ENCODE measurements at regions not wholly inside any gene's neighbourhood (a gene's known extent, or its start where the extent isn't known, plus 50 kb on each side); places are given as distances from the start of the nearest gene placed in this dataset.

DNA sequence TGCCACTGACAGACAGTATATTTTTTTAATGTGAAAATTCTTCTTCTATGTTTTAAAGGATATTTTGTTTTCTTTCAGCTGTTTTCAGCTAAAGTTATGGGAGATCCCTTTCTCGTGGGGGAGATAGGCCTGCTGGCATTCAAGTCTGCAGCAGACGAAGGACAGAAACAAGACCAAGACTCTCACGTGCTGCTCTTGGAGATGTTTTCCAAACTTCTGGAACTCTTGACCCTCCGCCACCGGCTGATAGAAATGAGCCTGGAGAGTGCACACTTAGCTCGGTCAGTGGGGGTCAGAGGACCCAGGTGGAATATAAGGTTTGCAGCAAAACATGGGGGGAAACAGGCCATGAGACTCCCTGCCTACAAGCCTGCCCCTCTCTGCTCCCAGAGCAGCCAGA, 120.5 kb downstream of the CD164 start:
- no peaks in the 10 kb centered on the region for H3K36me3 Mint-ChIP-seq (ENCODE audit: insufficient read depth, unreplicated experiment)
- POLR2A ChIA-PET = no interaction called here
- no peaks in the 10 kb centered on the region for H3K27me3 Mint-ChIP-seq (ENCODE audit: insufficient read depth, unreplicated experiment)
- intact Hi-C loops (cut with micrococcal nuclease) = no loop called here
- BruUV-seq (replicated peaks) = no TSS peak
- CTCF ChIA-PET = interaction anchor here (0.6 kb wide), 1 partner anchor 1668 kb away, joined by 4 read pairs; no protein-coding TSS in a partner anchor
- no peaks in the 10 kb centered on the region for H3K9me3 Mint-ChIP-seq (ENCODE audit: unreplicated experiment)
- TF ChIP-seq, protein P1, sequence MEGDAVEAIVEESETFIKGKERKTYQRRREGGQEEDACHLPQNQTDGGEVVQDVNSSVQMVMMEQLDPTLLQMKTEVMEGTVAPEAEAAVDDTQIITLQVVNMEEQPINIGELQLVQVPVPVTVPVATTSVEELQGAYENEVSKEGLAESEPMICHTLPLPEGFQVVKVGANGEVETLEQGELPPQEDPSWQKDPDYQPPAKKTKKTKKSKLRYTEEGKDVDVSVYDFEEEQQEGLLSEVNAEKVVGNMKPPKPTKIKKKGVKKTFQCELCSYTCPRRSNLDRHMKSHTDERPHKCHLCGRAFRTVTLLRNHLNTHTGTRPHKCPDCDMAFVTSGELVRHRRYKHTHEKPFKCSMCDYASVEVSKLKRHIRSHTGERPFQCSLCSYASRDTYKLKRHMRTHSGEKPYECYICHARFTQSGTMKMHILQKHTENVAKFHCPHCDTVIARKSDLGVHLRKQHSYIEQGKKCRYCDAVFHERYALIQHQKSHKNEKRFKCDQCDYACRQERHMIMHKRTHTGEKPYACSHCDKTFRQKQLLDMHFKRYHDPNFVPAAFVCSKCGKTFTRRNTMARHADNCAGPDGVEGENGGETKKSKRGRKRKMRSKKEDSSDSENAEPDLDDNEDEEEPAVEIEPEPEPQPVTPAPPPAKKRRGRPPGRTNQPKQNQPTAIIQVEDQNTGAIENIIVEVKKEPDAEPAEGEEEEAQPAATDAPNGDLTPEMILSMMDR (IDR thresholded peaks at IDR 0.05; ENCODE audit: unreplicated experiment) = no peak
- H3K27ac Mint-ChIP-seq (ENCODE audit: low read depth, unreplicated experiment) = no peak overlapping the region
- no peak for DNase-seq (ENCODE audit: unreplicated experiment)
- no peak overlapping the region for H3K4me3 Mint-ChIP-seq (ENCODE audit: unreplicated experiment)
- no peaks in the 10 kb centered on the region for H3K4me1 Mint-ChIP-seq (ENCODE audit: insufficient read depth, unreplicated experiment)

DNA sequence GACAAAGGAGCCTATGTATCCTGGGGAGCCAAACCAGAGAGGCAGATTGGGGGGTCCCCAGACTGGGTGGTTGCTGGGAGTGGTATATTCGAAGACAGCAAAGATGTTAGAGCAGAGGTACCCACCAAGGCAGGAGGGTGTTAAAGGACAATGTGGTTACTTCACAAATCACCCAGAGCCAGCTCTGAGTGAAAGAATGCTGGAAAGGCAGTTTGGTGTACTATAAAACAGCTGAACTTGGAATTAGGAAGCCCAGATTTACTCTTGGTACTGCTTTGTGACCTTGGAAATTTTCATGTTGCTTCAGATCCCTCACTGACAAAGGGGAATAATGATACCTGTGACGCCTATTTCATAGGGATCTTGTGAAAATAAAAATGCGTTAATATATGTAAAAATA, 121.6 kb downstream of the CD164 start:
- DNase-seq (ENCODE audit: unreplicated experiment) = no peak
- Mint-ChIP-seq H3K9me3 (ENCODE audit: unreplicated experiment) (no peaks in the 10 kb centered on the region), H3K27ac (ENCODE audit: low read depth, unreplicated experiment) (no peak overlapping the region), H3K4me1 (ENCODE audit: insufficient read depth, unreplicated experiment) (no peaks in the 10 kb centered on the region), H3K4me3 (ENCODE audit: unreplicated experiment) (no peak overlapping the region), H3K27me3 (ENCODE audit: insufficient read depth, unreplicated experiment) (no peaks in the 10 kb centered on the region), H3K36me3 (ENCODE audit: insufficient read depth, unreplicated experiment) (no peaks in the 10 kb centered on the region)
- no TSS peak for BruUV-seq (replicated peaks)
- POLR2A ChIA-PET = no interaction called here
- intact Hi-C loops (cut with micrococcal nuclease) = no loop called here
- TF ChIP-seq, protein P1 (IDR thresholded peaks at IDR 0.05; ENCODE audit: unreplicated experiment) = no peak
- CTCF ChIA-PET = interaction anchor here (0.7 kb wide), 1 partner anchor 36 kb away, joined by 3 read pairs; no protein-coding TSS in a partner anchor

DNA sequence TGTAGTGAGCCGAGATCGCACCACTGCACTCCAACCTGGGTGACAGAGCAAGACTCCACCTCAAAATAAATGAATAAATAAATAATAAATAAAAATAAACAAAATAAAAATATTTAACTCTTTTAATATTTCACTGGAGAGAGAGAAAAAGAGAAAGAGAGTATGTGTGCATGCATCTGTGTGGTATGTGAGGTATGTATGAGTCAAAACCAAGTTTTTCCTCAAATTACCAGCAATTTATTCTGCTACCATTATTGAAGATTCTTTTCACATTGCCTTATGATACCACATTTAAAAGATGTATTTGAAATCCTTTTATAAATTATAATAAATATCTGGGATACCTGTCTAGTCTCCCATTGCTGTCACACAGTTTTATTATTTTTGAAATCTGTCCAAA, 122.1 kb downstream of the CD164 start:
- H3K27me3 Mint-ChIP-seq (ENCODE audit: insufficient read depth, unreplicated experiment) = no peaks in the 10 kb centered on the region
- DNase-seq (ENCODE audit: unreplicated experiment) = no peak
- intact Hi-C loops (cut with micrococcal nuclease) = no loop called here
- H3K4me3 Mint-ChIP-seq (ENCODE audit: unreplicated experiment) = no peak overlapping the region
- H3K4me1 Mint-ChIP-seq (ENCODE audit: insufficient read depth, unreplicated experiment) = no peaks in the 10 kb centered on the region
- no peaks in the 10 kb centered on the region for H3K9me3 Mint-ChIP-seq (ENCODE audit: unreplicated experiment)
- no peak overlapping the region for H3K27ac Mint-ChIP-seq (ENCODE audit: low read depth, unreplicated experiment)
- no peaks in the 10 kb centered on the region for H3K36me3 Mint-ChIP-seq (ENCODE audit: insufficient read depth, unreplicated experiment)
- POLR2A ChIA-PET = interaction anchor here (0.7 kb wide), 1 partner anchor 248 kb away, joined by 4 read pairs; no protein-coding TSS in a partner anchor
- CTCF ChIA-PET = interaction anchor here (0.7 kb wide), 1 partner anchor 36 kb away, joined by 3 read pairs; no protein-coding TSS in a partner anchor
- TF ChIP-seq, protein P1 (IDR thresholded peaks at IDR 0.05; ENCODE audit: unreplicated experiment) = no peak
- no TSS peak for BruUV-seq (replicated peaks)

DNA sequence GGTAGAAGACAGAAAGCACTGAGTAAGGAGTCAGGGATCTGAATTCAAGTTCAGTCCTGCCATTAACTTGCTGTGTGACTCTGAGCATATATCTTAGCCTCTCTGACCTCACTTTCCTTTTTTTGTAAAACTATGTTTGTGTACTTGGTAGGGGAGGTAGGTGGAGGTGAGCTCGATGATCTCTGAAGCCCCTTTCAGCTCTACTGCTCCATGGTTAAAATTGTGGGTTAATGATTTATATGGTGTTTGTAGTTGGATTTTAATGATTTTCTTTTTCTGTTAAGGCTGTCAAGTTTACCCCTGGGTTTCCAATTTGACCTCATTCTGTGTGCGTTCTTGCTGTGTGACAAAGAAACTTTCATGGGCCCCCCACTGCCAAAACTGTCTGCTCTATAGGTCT, 124.1 kb downstream of the CD164 start:
- no peaks in the 10 kb centered on the region for H3K27me3 Mint-ChIP-seq (ENCODE audit: insufficient read depth, unreplicated experiment)

More for the DNA sequence above, 124.1 kb downstream of the CD164 start:
- POLR2A ChIA-PET = interaction anchor here (1.2 kb wide), 1 partner anchor 17 kb away, joined by 4 read pairs; no protein-coding TSS in a partner anchor
- no peak overlapping the region for H3K27ac Mint-ChIP-seq (ENCODE audit: low read depth, unreplicated experiment)
- no peaks in the 10 kb centered on the region for H3K36me3 Mint-ChIP-seq (ENCODE audit: insufficient read depth, unreplicated experiment)
- no peak overlapping the region for H3K4me3 Mint-ChIP-seq (ENCODE audit: unreplicated experiment)
- no TSS peak for BruUV-seq (replicated peaks)
- no peaks in the 10 kb centered on the region for H3K4me1 Mint-ChIP-seq (ENCODE audit: insufficient read depth, unreplicated experiment)
- TF ChIP-seq, protein P1 (IDR thresholded peaks at IDR 0.05; ENCODE audit: unreplicated experiment) = no peak
- CTCF ChIA-PET = no interaction called here
- intact Hi-C loops (cut with micrococcal nuclease) = no loop called here
- DNase-seq (ENCODE audit: unreplicated experiment) = no peak
- H3K9me3 Mint-ChIP-seq (ENCODE audit: unreplicated experiment) = no peaks in the 10 kb centered on the region
